Naive thymus-derived CD4-positive, alpha-beta T cell (primary cell): ENCODE measurements at regions not wholly inside any gene's neighbourhood (a gene's known extent, or its start where the extent isn't known, plus 50 kb on each side); places are given as distances from the start of the nearest gene placed in this dataset.

Experiments used
- ATAC-seq: fragments of 150-1000 bp; cut with Tn5 transposase; 2 replicates; pipeline ENCODE4 v1.10.0; 2021; ENCODE audit warnings: mild to moderate bottlenecking, moderate library complexity
- CTCF ChIA-PET: fragments of 350-600 bp; sonication (Branson Sonifier 250); formaldehyde crosslinking; loops from one replicate; lab custom pipeline; 2021; ENCODE audit warnings: antibody characterized with exemption; lab: Charles Lee
- POLR2A ChIA-PET: fragments of 350-600 bp; sonication (Branson Sonifier 250); formaldehyde crosslinking; loops from one replicate; lab custom pipeline; 2021; ENCODE audit warnings: antibody characterized with exemption, inconsistent platforms; lab: Charles Lee
- DNase-seq, 9 donors: peaks; one replicate each; pipeline versions ENCODE4 v3.0.0 to v3.0.0-alpha.2; 2020 to 2022; ENCODE audit warnings: mixed read lengths in 1 of 9
- H3K27ac ChIP-seq: one replicate; pipeline ENCODE4 v1.7.0; 2013; ENCODE audit warnings: mild to moderate bottlenecking, low read depth, low read length, moderate library complexity
- H3K27me3 ChIP-seq, 2 donors: one replicate each; pipeline ENCODE4 v1.7.0; 2013; ENCODE audit warnings: low read length in 2 of 2, mild to moderate bottlenecking in 2 of 2, moderate library complexity in 2 of 2; ENCODE audit not compliant: control insufficient read depth in 2 of 2, insufficient read depth in 2 of 2
- H3K36me3 ChIP-seq, 3 experiments: 1 replicate in 2 of 3; 2 replicates in 1 of 3; pipeline ENCODE4 v1.7.0; 2013; ENCODE audit warnings: low read length in 3 of 3, mild to moderate bottlenecking in 3 of 3, moderate library complexity in 1 of 3; ENCODE audit not compliant: insufficient read depth in 3 of 3, control insufficient read depth in 2 of 3
- H3K4me1 ChIP-seq, 2 donors: one replicate each; pipeline ENCODE4 v1.7.0; 2013; ENCODE audit warnings: low read length in 2 of 2, mild to moderate bottlenecking in 2 of 2, moderate library complexity in 1 of 2; ENCODE audit not compliant: control insufficient read depth in 2 of 2, insufficient read depth in 2 of 2
- H3K4me3 ChIP-seq: 2 replicates; pipeline ENCODE4 v1.7.0; 2013; ENCODE audit warnings: mild to moderate bottlenecking, low read length
- H3K9me3 ChIP-seq, 3 experiments: 1 replicate in 2 of 3; 2 replicates in 1 of 3; pipeline ENCODE4 v1.7.0; 2013; ENCODE audit warnings: low read length in 3 of 3; ENCODE audit not compliant: control insufficient read depth in 2 of 3
- H3K27ac Mint-ChIP-seq, 9 donors: one replicate each; pipeline ENCODE4 v1.8.0; 2020 to 2022; ENCODE audit warnings: mixed read lengths in 9 of 9, mild to moderate bottlenecking in 8 of 9, moderate library complexity in 5 of 9, inconsistent platforms in 2 of 9
- H3K27me3 Mint-ChIP-seq, 5 donors: one replicate each; pipeline ENCODE4 v1.8.0; 2021 to 2022; ENCODE audit warnings: mixed read lengths in 5 of 5, mild to moderate bottlenecking in 1 of 5
- H3K36me3 Mint-ChIP-seq, 5 donors: one replicate each; pipeline ENCODE4 v1.8.0; 2020 to 2022; ENCODE audit warnings: mixed read lengths in 5 of 5, mild to moderate bottlenecking in 3 of 5, inconsistent platforms in 1 of 5
- H3K4me1 Mint-ChIP-seq, 7 donors: one replicate each; pipeline ENCODE4 v1.8.0; 2020 to 2022; ENCODE audit warnings: mixed read lengths in 7 of 7, mild to moderate bottlenecking in 3 of 7, inconsistent platforms in 1 of 7
- H3K4me3 Mint-ChIP-seq, 10 donors: one replicate each; pipeline ENCODE4 v1.8.0; 2020 to 2022; ENCODE audit warnings: mild to moderate bottlenecking in 10 of 10, mixed read lengths in 10 of 10, moderate library complexity in 6 of 10, inconsistent platforms in 2 of 10
- H3K9me3 Mint-ChIP-seq, 11 donors: one replicate each; pipeline ENCODE4 v1.8.0; 2020 to 2022; ENCODE audit warnings: mixed read lengths in 11 of 11, mild to moderate bottlenecking in 4 of 11, inconsistent platforms in 1 of 11, moderate library complexity in 1 of 11
- intact Hi-C, 2 donors: fragments of 100-400 bp; cut with micrococcal nuclease; formaldehyde crosslinking; loops; one replicate each; pipeline ENCODE4 v1.15.1; 2023

GRCh38 chr3:7947930-7948329 is 553.7 kb upstream of the LMCD1 start:
- intact Hi-C loops: no loop called here
- Histone ChIP-seq H3K27ac (no peak overlapping the region), H3K27me3 (no peaks in the 10 kb centered on the region), H3K4me1 (no peaks in the 10 kb centered on the region), H3K9me3 (no peaks in the 10 kb centered on the region), H3K4me3 (no peak overlapping the region), H3K36me3 (no peaks in the 10 kb centered on the region)
- no peak overlapping the region for H3K27ac Mint-ChIP-seq
- H3K4me3 Mint-ChIP-seq: no peak overlapping the region
- no peaks in the 10 kb centered on the region for H3K36me3 Mint-ChIP-seq
- POLR2A ChIA-PET: no interaction called here
- no peaks in the 10 kb centered on the region for H3K27me3 Mint-ChIP-seq
- H3K4me1 Mint-ChIP-seq: peaks cover 0 to 22% (median 10%) of the 10 kb centered on the region in 7 donors
- DNase-seq (no peak), ATAC-seq (no peak)
- CTCF ChIA-PET: no interaction called here
- peaks cover 0 to 2% (median 0%) of the 10 kb centered on the region in 11 donors for H3K9me3 Mint-ChIP-seq

GRCh38 chr3:7950890-7951289 is 550.7 kb upstream of the LMCD1 start:
- Mint-ChIP-seq H3K9me3 (peaks cover 0 to 2% (median 0%) of the 10 kb centered on the region in 11 donors), H3K36me3 (no peaks in the 10 kb centered on the region), H3K4me3 (no peak overlapping the region), H3K4me1 (peaks cover 0 to 24% (median 9%) of the 10 kb centered on the region in 7 donors), H3K27me3 (no peaks in the 10 kb centered on the region), H3K27ac (no peak overlapping the region)
- Histone ChIP-seq H3K27me3 (no peaks in the 10 kb centered on the region), H3K36me3 (no peaks in the 10 kb centered on the region), H3K9me3 (no peaks in the 10 kb centered on the region), H3K4me3 (no peak overlapping the region), H3K27ac (no peak overlapping the region), H3K4me1 (no peaks in the 10 kb centered on the region)
- intact Hi-C loops: no loop called here
- POLR2A ChIA-PET: no interaction called here
- DNase-seq (no peak), ATAC-seq (no peak)
- CTCF ChIA-PET: no interaction called here

- Histone ChIP-seq H3K9me3 (no peaks in the 10 kb centered on the region), H3K27me3 (no peaks in the 10 kb centered on the region), H3K4me3 (no peak overlapping the region), H3K36me3 (no peaks in the 10 kb centered on the region), H3K27ac (no peak overlapping the region), H3K4me1 (no peaks in the 10 kb centered on the region)
- peaks cover 0 to 1% (median 0%) of the 10 kb centered on the region in 11 donors for H3K9me3 Mint-ChIP-seq
- H3K4me3 Mint-ChIP-seq: no peak overlapping the region
- ATAC-seq (no peak), DNase-seq (no peak)
- CTCF ChIA-PET: no interaction called here
- no peaks in the 10 kb centered on the region for H3K36me3 Mint-ChIP-seq
- POLR2A ChIA-PET: no interaction called here
- H3K27ac Mint-ChIP-seq: no peak overlapping the region
- intact Hi-C loops: no loop called here
- peaks cover 0 to 4% (median 0%) of the 10 kb centered on the region in 7 donors for H3K4me1 Mint-ChIP-seq
- no peaks in the 10 kb centered on the region for H3K27me3 Mint-ChIP-seq
Observed at GRCh38 chr3:7953449-7954014, 548.1 kb upstream of the LMCD1 start.

GRCh38 chr3:7957024-7957423 is 544.6 kb upstream of the LMCD1 start:
- DNase-seq (no peak), ATAC-seq (no peak)
- no peak overlapping the region for H3K4me3 Mint-ChIP-seq
- Histone ChIP-seq H3K27me3 (no peaks in the 10 kb centered on the region), H3K4me3 (no peak overlapping the region), H3K27ac (no peak overlapping the region), H3K9me3 (no peaks in the 10 kb centered on the region), H3K36me3 (no peaks in the 10 kb centered on the region), H3K4me1 (no peaks in the 10 kb centered on the region)
- no peaks in the 10 kb centered on the region for H3K36me3 Mint-ChIP-seq
- intact Hi-C loops: no loop called here
- H3K4me1 Mint-ChIP-seq: peaks cover 0 to 4% (median 0%) of the 10 kb centered on the region in 7 donors
- POLR2A ChIA-PET: no interaction called here
- CTCF ChIA-PET: no interaction called here
- H3K9me3 Mint-ChIP-seq: peaks cover 0 to 6% (median 0%) of the 10 kb centered on the region in 11 donors
- H3K27me3 Mint-ChIP-seq: no peaks in the 10 kb centered on the region
- H3K27ac Mint-ChIP-seq: no peak overlapping the region

DNA sequence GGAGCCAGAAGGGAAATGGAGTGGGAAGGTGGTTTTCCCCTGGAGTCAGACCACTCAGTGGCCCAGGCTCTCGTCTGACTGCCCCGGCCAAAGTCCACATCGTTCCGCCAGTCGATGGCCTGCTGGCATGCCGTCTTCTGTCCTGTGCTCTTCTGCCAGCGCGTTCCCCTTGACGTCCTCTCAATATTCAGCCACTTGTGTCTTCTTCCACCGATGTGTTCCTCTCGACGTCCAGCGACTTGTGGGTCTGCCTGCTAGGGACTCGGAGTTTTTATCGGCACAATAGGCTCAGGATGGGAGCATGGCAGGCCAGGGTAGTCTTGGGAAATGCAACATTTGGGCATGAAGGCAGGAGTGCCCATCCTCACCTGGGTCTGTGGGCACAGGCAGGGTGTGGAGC is 542.5 kb upstream of the LMCD1 start:
- H3K27ac Mint-ChIP-seq: no peak overlapping the region
- Histone ChIP-seq H3K27ac (no peak overlapping the region), H3K4me3 (no peak overlapping the region), H3K9me3 (no peaks in the 10 kb centered on the region), H3K27me3 (no peaks in the 10 kb centered on the region), H3K4me1 (no peaks in the 10 kb centered on the region), H3K36me3 (no peaks in the 10 kb centered on the region)
- DNase-seq (no peak), ATAC-seq (no peak)
- intact Hi-C loops: no loop called here
- CTCF ChIA-PET: no interaction called here
- no peaks in the 10 kb centered on the region for H3K27me3 Mint-ChIP-seq
- H3K9me3 Mint-ChIP-seq: peaks cover 0 to 6% (median 0%) of the 10 kb centered on the region in 11 donors
- H3K36me3 Mint-ChIP-seq: no peaks in the 10 kb centered on the region
- H3K4me1 Mint-ChIP-seq: no peaks in the 10 kb centered on the region
- POLR2A ChIA-PET: no interaction called here
- H3K4me3 Mint-ChIP-seq: no peak overlapping the region

DNA sequence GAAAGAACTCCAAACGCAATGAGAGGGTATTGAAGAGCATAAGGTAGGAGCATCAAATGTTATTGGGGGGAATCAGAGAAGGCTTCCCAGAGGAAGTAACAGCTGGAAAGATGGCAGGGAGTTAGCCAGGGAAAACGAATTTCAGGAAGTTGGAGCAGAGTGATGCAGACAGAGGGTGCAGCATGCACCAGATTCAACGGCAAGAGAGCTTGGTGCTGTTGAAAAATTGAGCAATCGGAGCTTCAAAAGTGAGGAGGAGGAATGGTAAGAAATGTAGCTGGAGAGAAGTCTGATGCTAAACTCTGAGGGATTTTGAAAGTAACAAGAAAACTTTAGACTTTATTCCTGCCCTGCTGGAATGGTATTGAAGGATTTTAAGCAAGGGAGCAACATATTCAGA is 541.0 kb upstream of the LMCD1 start:
- ChIA-PET CTCF (no interaction called here), POLR2A (no interaction called here)
- Mint-ChIP-seq H3K4me1 (peaks cover 0 to 10% (median 0%) of the 10 kb centered on the region in 7 donors), H3K9me3 (peaks cover 0 to 6% (median 0%) of the 10 kb centered on the region in 11 donors), H3K36me3 (no peaks in the 10 kb centered on the region), H3K27ac (no peak overlapping the region), H3K4me3 (no peak overlapping the region), H3K27me3 (no peaks in the 10 kb centered on the region)
- DNase-seq: no peak
- H3K9me3 ChIP-seq: no peaks in the 10 kb centered on the region
- H3K36me3 ChIP-seq: no peaks in the 10 kb centered on the region
- no peak for ATAC-seq
- no peak overlapping the region for H3K4me3 ChIP-seq
- no peaks in the 10 kb centered on the region for H3K27me3 ChIP-seq
- intact Hi-C loops: no loop called here
- H3K27ac ChIP-seq: no peak overlapping the region
- H3K4me1 ChIP-seq: no peaks in the 10 kb centered on the region

DNA sequence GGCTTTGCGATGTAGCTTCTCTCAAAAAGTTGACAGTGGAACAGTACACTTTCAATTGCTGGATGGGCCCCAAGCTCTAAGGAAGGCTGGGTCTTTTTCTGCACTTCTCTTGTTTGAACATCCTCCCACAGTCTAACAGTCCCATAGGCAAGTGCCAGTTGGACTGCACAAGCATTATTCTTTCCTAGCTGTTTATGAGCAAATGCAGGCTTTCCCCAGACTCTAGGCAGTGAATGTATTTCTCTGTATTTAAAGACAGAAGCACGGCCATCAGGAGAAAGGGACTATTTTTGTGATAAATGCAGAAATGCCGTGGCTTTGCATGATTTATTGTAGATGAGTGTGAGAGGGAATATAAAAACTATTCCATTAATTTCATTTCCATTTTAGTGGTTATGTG is 539.3 kb upstream of the LMCD1 start:
- no peak for DNase-seq
- H3K36me3 ChIP-seq: no peaks in the 10 kb centered on the region
- no peak overlapping the region for H3K4me3 ChIP-seq
- CTCF ChIA-PET: no interaction called here
- no peaks in the 10 kb centered on the region for H3K4me1 ChIP-seq
- H3K36me3 Mint-ChIP-seq: no peaks in the 10 kb centered on the region
- POLR2A ChIA-PET: no interaction called here
- peaks cover 0 to 6% (median 0%) of the 10 kb centered on the region in 11 donors for H3K9me3 Mint-ChIP-seq
- intact Hi-C loops: no loop called here
- no peaks in the 10 kb centered on the region for H3K9me3 ChIP-seq
- H3K4me1 Mint-ChIP-seq: peaks cover 0 to 10% (median 0%) of the 10 kb centered on the region in 7 donors
- no peak for ATAC-seq
- H3K27me3 ChIP-seq: no peaks in the 10 kb centered on the region
- H3K27ac Mint-ChIP-seq: no peak overlapping the region
- H3K4me3 Mint-ChIP-seq: no peak overlapping the region
- H3K27me3 Mint-ChIP-seq: peaks cover 0 to 8% (median 0%) of the 10 kb centered on the region in 5 donors
- H3K27ac ChIP-seq: no peak overlapping the region
